Psoas muscle (tissue), 7 donors: ENCODE measurements at regions not wholly inside any gene's neighbourhood (a gene's known extent, or its start where the extent isn't known, plus 50 kb on each side); places are given as distances from the start of the nearest gene placed in this dataset.

Experiments
- ATAC-seq, 4 donors: fragments of 200-7000 bp; cut with Tn5 transposase; one replicate each; pipeline ENCODE4 v1.9.1; 2020; ENCODE audit warnings: moderate library complexity in 3 of 4, mild to moderate bottlenecking in 2 of 4
- DNase-seq, 2 donors: peaks; one replicate each; pipeline ENCODE4 v3.0.0-alpha.2; 2020
- H3K27ac ChIP-seq: fragments of 200-600 bp; one replicate; pipeline ENCODE4 v1.8.0; 2022
- H3K27me3 ChIP-seq, 3 donors: fragments of 200-600 bp in 1 of 3; one replicate each; pipeline versions ENCODE4 v1.6.1 to v1.8.0; 2013 to 2022; ENCODE audit warnings: low read length in 2 of 3, mild to moderate bottlenecking in 2 of 3, moderate library complexity in 1 of 3; ENCODE audit not compliant: insufficient read depth in 3 of 3
- H3K36me3 ChIP-seq, 2 donors: fragments of 200-600 bp in 1 of 2; one replicate each; pipeline versions ENCODE4 v1.6.1 to v1.8.0; 2013 to 2022; ENCODE audit warnings: low read depth in 1 of 2, mild to moderate bottlenecking in 1 of 2, moderate library complexity in 1 of 2; ENCODE audit not compliant: insufficient read depth in 1 of 2
- H3K4me1 ChIP-seq: fragments of 200-600 bp; one replicate; pipeline ENCODE4 v1.8.0; 2022
- H3K4me3 ChIP-seq: fragments of 200-600 bp; one replicate; pipeline ENCODE4 v1.8.0; 2022; ENCODE audit warnings: mild to moderate bottlenecking
- H3K9me3 ChIP-seq: fragments of 200-600 bp; one replicate; pipeline ENCODE4 v1.8.0; 2022
- WGBS, 3 donors: extraction: QIAGEN DNeasy Blood & Tissue Kit; methylation state at CpG; one replicate each; pipeline versions ENCODE4 v1.1.6 to v1.1.7; 2013; 5-methylcytosine and 5-hydroxymethylcytosine counted together
- intact Hi-C, 2 donors: fragments of 100-400 bp; cut with DNase I; formaldehyde crosslinking; loops; one replicate each; pipeline versions ENCODE4 v1.11.0 to v1.14.2; 2022
- TF ChIP-seq, protein P1 (sequence below): fragments of 200-600 bp; IDR thresholded peaks from one replicate; pipeline ENCODE4 v1.8.0; 2022; ENCODE audit warnings: antibody characterized with exemption
- donor health status: healthy with polysubstance abuse.
- donor health status: DM: no; HTN: no; CAD: no; lungs with moderate emphysema.
- donor health status: Bipolar disorder and iron deficiency.
- donor health status: healthy.
- donor health status: DM: yes; HTN: yes; CAD: no.
- donor health status: DM: no; HTN: no; CAD: no.
- donor health status: DM: yes; HTN: yes; CAD: no.

DNA sequence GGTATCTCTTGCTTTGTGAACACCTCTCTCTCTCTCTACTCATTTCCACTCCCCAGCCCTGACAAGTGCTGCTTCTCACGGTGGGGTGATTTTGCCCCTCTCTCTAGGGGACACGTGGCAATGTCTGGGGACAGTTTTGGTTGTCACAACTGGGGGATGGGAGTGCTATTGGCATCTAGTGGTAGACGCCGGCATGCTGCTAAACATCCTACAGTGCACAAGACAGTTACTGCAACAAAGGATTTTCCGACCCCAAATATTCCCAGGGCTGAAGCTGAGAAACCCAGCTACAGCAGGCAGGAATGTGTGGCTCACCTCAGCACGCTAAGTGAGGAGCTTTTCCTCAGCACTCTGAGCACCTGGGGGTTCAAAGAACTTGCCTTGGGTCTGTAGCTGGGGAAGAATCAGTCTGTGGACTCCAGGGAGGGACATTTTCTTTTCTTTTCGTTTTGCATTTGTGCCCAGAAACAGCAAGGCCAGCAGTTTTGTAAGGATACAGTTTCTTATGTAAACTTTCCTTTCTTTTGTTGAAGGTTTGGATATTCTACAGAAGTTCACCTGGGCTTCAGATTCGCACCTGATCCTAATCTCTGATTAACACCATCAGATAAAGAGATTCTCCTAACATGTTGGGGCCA lies 246.9 kb upstream of the ZFP64 start:
- H3K27me3 ChIP-seq, result no peaks in the 10 kb centered on the region
- no peaks in the 10 kb centered on the region for H3K4me1 ChIP-seq
- H3K4me3 ChIP-seq, result no peak overlapping the region
- H3K36me3 ChIP-seq, result no peaks in the 10 kb centered on the region
- no peaks in the 10 kb centered on the region for H3K9me3 ChIP-seq
- intact Hi-C loops, result no loop called here
- H3K27ac ChIP-seq, result no peak overlapping the region
- DNase-seq, result no peak
- WGBS, 3 donors, result 50 to 62% (median 55%) methylated on average over 8 of the region's 8 CpGs
- TF ChIP-seq, protein P1, sequence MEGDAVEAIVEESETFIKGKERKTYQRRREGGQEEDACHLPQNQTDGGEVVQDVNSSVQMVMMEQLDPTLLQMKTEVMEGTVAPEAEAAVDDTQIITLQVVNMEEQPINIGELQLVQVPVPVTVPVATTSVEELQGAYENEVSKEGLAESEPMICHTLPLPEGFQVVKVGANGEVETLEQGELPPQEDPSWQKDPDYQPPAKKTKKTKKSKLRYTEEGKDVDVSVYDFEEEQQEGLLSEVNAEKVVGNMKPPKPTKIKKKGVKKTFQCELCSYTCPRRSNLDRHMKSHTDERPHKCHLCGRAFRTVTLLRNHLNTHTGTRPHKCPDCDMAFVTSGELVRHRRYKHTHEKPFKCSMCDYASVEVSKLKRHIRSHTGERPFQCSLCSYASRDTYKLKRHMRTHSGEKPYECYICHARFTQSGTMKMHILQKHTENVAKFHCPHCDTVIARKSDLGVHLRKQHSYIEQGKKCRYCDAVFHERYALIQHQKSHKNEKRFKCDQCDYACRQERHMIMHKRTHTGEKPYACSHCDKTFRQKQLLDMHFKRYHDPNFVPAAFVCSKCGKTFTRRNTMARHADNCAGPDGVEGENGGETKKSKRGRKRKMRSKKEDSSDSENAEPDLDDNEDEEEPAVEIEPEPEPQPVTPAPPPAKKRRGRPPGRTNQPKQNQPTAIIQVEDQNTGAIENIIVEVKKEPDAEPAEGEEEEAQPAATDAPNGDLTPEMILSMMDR, result no peak
- no peak for ATAC-seq

- intact Hi-C loops, result no loop called here
- Histone ChIP-seq H3K9me3 (no peaks in the 10 kb centered on the region), H3K36me3 (no peaks in the 10 kb centered on the region), H3K27me3 (no peaks in the 10 kb centered on the region), H3K4me1 (no peaks in the 10 kb centered on the region), H3K27ac (no peak overlapping the region), H3K4me3 (no peak overlapping the region)
- TF ChIP-seq, protein P1, result no peak
- DNase-seq (no peak), ATAC-seq (no peak)
- WGBS, 3 donors, result 90 to 94% (median 93%) methylated on average over 5 of the region's 5 CpGs
Observed at GRCh38 chr20:52434453-52434852, 242.9 kb upstream of the ZFP64 start.

DNA sequence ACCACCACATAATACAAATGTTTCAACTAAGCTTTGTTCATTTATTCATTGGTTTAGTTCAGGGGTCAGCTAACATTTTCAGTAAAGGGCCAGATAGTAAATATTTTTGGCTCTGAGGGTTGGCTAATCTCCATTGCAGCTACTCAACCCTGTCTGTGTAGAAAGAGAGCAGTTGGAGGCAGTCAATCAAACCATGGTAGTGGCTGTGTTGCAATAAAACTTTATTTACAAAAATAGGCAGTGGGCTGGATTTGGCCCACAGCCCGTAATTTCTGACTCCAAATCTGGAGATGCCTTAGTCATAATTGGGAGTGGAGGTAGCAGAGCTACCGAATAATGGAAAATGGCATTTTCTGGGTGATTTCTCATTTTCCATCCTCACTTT lies 242.5 kb upstream of the ZFP64 start:
- Histone ChIP-seq H3K4me3 (no peak overlapping the region), H3K27ac (no peak overlapping the region), H3K36me3 (no peaks in the 10 kb centered on the region), H3K4me1 (no peaks in the 10 kb centered on the region), H3K27me3 (no peaks in the 10 kb centered on the region), H3K9me3 (no peaks in the 10 kb centered on the region)
- WGBS, 3 donors, result 74 to 85% (median 83%) methylated on average over 2 of the region's 2 CpGs
- ATAC-seq (no peak), DNase-seq (no peak)
- intact Hi-C loops, result no loop called here
- TF ChIP-seq, protein P1, result no peak

DNA sequence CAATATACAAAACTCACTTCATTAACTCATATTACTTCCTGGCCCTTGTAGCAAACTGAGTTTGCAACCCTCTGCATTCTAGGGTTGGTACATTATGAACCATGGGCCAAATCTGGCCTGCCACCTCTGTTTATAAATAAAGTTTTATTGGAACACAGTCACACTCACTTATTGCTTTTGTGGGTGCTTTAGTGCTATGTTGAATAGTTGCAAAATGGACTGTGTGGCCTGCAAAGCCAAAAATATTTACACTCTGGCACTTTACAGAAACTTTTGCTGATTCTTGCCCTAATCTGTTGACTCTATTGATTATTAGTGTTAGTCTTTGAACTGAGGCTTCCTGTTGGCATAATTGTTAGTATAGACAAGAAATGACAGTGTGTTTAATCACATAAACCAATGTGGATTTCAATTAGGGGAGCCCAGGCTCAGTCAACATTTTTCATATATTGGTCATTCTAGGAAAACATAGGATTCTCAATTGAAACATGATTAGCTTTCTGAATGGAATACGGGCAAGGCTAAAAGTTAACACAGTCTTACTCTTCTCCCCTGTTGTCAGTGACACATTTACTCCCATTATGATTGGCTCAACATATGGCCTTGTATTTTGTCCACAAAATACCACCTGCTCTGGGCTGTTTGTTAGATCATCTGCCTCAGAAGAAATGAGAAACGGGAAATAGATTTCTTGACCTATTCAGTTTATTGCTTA lies 241.9 kb upstream of the ZFP64 start:
- no peak for ATAC-seq
- TF ChIP-seq, protein P1, result no peak
- DNase-seq, result no peak
- Histone ChIP-seq H3K27ac (no peak overlapping the region), H3K27me3 (no peaks in the 10 kb centered on the region), H3K36me3 (no peaks in the 10 kb centered on the region), H3K9me3 (no peaks in the 10 kb centered on the region), H3K4me3 (no peak overlapping the region), H3K4me1 (no peaks in the 10 kb centered on the region)
- 82 to 88% (median 86%) methylated on average over 2 of the region's 2 CpGs for WGBS, 3 donors
- intact Hi-C loops, result no loop called here
